GM18867 (cell line): ENCODE measurements at regions not wholly inside any gene's neighbourhood (a gene's known extent, or its start where the extent isn't known, plus 50 kb on each side); places are given as distances from the start of the nearest gene placed in this dataset.
"Not testable (repeated sequence)": the region's sequence is repeated elsewhere in the genome, so short reads cannot be mapped to it uniquely, and the experiment has no call there.

ENCODE experiments used
- ATAC-seq: cut with Tn5 transposase; IDR thresholded peaks from one replicate; pipeline ENCODE4 v1.9.1; 2021; ENCODE audit warnings: mild to moderate bottlenecking, moderate library complexity; ENCODE audit not compliant: unreplicated experiment

DNA sequence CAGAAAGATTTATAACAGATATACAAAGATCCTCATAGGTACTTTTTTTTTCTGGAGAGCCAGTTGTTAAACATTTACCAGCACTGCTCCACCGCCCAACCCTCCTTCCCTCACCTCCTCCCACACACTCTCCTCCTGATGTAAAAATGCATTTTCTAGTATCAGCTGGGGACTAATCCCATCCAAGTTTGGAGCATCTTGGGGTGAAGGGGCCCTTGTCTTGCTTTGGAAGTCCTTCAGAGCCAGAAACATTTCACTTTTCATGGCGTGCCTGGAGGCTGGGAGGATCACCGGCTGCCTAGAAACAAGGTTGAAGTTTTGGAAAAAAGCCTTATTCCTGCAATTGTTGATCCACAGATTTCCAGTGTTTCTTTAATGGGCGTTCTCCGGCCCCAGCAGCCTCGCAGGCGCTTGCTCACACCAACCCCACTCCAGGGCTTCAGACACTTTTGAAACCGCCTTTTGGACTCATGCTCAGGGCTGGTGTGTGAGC is 165.1 kb upstream of the AFDN start:
- ATAC-seq, result no peak

DNA sequence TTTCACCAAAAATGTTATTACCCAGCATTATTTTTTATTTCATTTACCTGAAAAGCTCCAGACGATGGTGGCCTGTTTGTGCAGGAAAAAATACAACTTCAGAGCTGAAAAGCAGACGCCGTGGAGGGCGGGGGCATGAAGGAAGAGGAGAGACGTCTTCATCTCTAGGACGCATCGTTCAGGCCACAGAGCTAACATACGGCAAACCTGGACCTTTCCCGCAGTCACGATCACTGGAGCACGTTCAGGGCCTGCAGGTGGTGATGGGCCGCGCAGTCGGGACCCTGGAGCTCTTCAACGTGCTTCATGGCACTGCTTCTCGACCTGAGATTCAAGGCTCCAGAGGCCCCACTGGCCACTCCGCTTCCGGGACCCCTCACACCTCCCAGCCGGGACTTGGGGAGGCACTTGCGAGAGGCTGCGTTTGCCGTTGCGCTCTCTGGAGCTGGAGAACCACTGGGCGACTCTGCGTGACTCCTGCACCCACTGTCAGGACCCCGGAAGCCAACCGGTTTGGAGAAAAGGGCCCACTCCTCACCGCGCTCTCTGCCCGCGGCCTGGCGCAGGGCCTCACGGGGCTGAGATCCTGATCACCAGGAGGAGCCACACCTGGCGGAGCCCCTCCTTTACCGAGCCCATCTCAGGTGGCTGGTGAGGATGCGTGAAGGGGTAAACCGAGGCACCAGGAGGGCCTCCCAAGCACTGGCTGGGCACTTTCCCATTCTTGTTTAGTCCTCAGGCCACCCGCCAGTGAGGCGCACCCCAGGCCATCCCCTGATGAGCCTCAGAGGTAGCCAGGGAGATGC is 164.4 kb upstream of the AFDN start:
- ATAC-seq, result no peak

GRCh38 chr6:167662881-167663205 is 163.9 kb upstream of the AFDN start:
- no peak for ATAC-seq

GRCh38 chr6:167663316-167663715 is 163.4 kb upstream of the AFDN start:
- no peak for ATAC-seq

DNA sequence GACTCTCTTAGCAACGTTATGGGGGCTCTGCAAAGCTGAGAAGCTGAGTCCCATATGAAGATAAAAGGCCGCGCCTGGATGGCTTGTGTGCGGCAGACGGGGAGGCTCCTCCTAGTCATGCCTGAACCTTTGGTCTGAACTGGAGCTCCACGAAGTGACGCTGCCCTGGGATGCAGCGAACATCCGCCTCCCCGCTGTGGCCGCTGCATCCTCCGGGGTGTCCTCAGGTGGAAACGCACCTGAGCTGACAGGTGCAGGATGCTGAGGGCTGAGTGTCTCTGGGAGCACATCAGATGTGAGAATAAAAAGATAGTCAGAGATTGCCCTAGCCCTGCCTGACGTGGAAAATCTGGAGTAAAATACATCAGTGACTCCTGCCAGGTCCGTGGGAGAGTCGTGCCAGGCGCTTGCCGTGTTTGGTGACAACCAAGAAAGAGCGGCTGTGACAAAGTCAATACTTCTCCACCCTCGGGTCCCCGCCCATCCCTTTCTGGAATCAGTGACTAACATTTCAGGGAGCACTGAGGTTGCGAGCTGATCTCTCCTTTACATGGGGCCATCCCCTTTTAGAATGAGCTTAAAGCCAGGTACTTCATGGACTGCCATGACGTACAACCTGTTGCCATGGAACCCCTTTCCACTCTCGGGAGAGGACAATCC is 162.8 kb upstream of the AFDN start:
- ATAC-seq, result no peak

DNA sequence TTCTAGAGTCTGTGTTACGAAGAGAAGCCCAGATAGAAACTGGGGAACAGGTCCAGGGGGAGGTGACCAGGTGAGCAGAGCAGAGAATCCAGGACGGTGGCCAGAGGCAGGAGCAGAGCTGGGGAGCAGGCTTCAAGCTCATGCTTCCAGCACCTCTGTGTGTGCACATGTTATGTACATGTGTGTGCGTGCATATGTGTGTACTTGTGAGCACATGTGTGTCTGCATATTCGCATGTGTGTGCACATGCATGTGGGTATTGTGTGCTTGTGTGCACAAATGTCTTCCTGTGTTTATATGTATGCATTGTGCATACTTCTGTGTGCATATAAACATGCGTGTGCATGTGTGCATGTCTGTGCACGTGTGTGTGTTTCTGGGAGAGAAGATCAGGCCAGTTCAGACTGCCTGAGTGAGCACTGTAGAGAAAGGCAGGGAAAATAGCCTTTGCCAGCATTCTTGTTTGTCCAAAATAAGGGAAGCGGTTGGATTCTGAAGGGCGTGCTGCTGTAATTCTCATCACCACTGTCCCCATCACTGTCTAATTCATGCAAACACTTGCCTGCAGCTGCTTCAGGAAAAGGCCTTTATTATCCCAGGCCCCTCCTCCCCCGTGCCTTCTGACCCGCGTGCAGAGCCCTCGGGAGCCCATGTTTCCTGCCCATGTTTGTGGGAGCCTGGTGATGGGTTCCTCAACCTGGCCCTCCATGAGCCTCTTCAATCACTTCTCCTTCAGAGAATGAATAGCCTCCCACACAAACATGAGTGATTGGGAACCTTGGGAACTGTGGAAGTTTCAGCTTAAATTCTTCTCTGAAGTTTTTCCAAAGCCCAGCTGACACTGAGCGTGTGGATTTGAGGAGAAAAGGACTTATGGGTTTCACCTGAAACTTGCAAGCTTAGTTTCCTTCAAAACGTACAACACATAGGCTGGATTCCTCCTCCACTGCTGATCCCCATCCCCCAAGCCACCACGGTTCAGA is 161.7 kb upstream of the AFDN start:
- no peak for ATAC-seq

- no peak for ATAC-seq
Observed at GRCh38 chr6:167665698-167666330, 160.9 kb upstream of the AFDN start.

GRCh38 chr6:167666571-167667203 is 160.0 kb upstream of the AFDN start:
- ATAC-seq, result no peak

DNA sequence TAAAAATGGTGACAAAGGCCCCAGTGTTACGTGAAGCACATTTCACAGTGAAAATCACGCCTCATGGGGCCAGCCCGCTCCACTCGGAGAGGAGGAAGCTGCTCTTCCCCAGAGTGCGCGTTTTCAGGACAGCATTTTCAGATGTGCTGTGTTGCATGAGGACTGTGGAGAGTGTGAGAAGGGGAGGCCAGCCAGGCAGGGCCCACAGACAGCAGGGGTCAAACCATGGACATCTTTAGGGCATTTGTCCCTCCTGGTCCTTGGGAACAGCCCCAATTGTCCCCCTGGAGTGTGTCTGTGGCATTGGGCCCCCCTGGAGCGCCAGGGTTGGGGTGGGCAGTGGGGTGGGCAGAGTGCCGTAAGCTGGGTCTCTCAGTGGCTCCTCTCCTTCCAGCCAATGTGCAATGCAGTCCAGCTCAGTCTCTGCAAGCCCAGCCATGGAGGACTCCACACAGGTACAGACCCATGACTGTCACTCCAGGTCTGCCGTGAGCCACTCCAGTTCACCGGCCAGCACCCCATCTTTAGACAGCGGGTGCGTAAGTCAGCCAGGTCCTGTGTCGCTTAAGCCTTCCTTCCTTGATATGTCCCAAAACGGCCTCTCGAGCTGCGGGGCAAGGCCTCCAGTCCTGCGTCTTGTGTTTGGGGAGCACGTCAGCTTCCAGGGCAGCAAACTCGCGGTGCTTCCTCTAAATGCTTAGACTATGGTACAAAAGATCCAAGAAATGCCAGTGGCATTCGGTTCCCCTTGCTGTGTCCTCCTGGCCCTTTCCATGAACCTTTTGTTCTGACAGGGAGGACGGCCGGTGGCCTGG is 159.3 kb upstream of the AFDN start:
- no peak for ATAC-seq

DNA sequence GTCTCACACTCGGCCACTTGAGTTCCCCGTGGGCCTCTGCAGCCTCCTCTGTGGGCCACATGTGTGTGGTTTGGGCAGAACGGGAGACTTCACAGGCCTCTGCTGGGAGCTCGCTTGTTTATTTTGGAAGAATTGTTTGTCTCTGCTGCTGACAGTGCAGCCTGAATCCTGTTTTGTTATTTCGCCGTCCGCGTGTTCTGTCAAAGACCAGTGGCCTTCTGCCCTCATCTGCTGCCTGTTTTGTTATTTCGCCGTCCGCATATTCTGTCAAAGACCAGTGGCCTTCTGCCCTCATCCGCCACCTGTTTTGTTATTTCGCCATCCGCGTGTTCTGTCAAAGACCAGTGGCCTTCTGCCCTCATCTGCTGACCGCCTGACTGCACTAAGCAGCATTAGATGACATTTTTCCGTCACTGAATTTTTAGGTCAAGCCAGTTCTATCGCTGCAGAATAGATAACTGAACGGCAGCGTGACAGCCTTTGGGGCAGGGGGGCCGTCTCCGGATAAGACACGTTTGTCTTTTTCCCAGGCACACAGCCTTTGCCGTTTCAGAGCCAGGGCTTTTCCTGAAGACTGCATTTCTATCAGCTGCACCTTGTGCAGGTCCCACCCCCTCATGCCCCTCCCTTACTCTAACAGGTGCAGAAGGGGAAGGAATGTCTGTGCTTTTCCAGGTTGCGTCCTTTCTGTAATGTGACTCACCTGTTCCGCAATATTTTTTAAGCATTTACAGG is 158.5 kb upstream of the AFDN start:
- ATAC-seq, result no peak

GRCh38 chr6:167668754-167669552 is 157.8 kb upstream of the AFDN start:
- no peak for ATAC-seq

GRCh38 chr6:167669553-167669849 is 157.2 kb upstream of the AFDN start:
- ATAC-seq, result no peak

DNA sequence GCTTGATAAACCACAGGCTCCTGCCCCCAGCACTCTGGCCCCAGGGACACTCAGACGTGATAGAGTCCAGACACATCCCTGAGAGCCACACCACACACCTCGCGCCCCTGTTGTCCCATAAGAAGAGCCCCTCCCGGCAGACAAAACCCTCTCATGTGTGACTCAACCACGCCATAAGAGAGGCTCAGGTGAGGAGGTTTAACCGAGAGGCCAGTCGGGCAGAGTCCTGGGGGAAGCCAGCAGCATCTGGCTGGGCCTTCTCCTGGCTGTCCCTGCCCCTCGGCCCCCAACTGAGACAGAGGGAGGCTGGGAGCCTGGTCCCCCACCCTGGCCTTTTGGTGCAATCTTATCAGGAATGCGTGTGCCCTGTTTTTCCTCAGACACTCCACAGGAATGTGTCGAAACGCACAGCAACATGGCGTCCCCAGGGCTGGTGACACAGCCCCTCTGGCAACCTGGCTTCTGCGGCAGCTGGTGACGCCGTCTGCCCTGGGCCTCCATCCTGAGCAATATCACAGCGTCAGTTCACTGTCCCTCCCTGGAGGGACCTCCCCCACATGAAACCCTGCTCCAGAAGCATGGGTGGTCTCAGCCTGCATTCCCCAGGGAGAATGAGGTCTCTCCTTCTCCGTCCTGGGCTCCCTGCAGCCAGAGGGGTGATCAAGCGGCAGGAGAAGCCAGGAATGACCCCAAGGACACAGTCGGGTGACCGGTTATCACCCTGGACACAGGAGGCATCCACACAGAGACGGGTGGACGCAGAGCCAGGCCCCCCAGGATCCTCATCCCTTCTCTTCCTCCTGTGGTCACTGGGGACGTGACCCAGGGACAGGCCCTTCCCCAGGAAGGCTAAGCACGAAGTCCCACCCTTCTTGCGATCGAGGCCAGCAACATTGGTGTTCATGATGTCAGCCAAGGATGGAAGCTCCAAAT is 156.6 kb upstream of the AFDN start:
- ATAC-seq, result no peak

- no peak for ATAC-seq
Observed at GRCh38 chr6:167670938-167671338, 155.8 kb upstream of the AFDN start.

DNA sequence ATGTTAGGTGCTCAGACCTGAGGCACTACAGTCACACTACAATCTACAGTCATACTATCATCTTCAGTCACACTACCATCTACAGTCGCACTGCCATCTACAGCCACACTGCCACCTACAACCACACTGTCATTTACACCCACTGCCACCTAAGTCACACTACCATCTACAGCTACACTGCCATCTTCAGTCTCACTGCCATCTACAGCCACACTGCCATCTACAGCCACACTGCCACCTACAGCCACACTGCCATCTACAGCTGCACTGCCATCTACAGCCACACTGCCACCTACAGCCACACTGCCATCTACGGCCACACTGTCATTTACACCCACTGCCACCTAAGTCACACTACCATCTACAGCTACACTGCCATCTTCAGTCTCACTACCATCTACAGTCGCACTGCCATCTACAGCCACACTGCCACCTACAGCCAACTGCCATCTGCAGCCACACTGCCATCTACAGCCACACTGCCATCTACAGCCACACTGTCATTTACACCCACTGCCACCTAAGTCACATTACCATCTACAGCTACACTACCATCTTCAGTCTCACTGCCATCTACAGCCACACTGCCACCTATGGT is 155.2 kb upstream of the AFDN start:
- not testable (repeated sequence) for ATAC-seq

DNA sequence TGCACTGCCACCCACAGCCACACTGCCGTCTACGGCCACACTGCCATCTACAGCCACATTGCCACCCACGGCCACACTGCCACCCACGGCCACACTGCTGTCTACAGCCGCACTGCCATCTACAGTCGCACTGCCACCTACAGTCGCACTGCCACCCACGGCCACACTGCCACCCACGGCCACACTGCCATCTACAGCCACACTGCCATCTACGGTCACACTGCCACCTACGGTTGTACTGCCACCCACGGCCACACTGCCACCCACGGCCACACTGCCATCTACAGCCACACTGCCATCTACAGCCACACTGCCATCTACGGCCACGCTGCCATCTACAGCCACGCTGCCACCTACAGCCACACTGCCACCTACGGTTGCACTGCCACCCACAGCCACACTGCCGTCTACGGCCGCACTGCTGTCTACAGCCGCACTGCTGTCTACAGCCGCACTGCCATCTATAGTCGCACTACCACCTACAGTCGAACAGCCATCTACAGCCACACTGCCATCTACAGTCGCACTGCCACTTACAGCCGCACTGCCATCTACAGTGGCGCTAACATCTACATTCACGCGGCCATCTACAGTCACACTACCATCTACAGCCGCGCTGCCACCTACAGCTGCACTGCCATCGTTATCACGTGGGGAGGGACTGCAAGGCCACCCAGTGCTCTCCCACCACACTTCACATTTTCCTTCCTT is 154.6 kb upstream of the AFDN start:
- no peak for ATAC-seq
